Activated CD8-positive, alpha-beta memory T cell treated with anti-CD3 and anti-CD28 coated beads, Interleukin-2, amount 50 U/mL, for 24 hours (primary cell): ENCODE measurements at regions not wholly inside any gene's neighbourhood (a gene's known extent, or its start where the extent isn't known, plus 50 kb on each side); places are given as distances from the start of the nearest gene placed in this dataset.
"Not testable (repeated sequence)": the region's sequence is repeated elsewhere in the genome, so short reads cannot be mapped to it uniquely, and the experiment has no call there.

ENCODE experiments used
- DNase-seq: peaks from one replicate; pipeline ENCODE4 v3.0.0-alpha.2; 2020; ENCODE audit errors: extremely low read depth

DNA sequence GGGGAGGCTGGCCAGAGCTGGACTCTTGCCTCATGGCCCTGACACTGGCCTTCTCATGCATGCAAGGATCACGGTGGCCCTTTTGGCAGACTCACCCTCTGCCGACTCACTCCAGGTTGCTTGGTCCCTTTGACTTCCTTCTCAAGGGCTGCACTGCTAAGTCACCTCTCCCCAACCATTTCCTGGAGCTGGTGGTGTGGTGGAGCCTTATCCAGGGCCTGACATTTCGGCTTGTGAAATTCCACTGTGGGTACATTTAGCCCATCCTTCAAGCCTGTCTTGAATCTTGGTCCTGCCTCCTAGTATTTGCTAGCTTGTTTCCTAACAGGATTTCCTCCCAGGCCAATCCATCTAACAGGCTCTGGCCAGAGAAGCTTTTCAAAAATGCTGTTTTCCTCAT, 52.6 kb upstream of the JUN start:
- DNase-seq: no peak

DNA sequence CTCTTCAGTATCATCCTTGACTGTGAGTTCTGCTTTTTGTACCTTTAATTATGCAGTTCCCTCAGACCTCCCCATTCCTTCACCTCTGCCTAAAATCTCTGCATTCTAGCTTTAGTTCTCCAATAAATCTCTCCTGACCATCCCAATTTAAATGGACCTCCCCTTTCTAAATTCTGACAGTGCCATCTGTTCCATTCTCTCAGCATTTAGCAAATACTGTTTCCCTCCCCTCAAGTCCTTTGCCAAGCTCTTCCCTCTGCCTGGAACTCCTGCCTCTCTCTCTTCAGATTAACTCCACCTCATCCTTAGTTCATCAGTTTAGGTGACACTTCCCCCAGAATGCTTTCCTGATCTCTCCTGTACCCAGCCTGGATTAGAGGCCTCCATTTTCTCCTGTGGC, 54.0 kb upstream of the JUN start:
- DNase-seq: no peak

DNA sequence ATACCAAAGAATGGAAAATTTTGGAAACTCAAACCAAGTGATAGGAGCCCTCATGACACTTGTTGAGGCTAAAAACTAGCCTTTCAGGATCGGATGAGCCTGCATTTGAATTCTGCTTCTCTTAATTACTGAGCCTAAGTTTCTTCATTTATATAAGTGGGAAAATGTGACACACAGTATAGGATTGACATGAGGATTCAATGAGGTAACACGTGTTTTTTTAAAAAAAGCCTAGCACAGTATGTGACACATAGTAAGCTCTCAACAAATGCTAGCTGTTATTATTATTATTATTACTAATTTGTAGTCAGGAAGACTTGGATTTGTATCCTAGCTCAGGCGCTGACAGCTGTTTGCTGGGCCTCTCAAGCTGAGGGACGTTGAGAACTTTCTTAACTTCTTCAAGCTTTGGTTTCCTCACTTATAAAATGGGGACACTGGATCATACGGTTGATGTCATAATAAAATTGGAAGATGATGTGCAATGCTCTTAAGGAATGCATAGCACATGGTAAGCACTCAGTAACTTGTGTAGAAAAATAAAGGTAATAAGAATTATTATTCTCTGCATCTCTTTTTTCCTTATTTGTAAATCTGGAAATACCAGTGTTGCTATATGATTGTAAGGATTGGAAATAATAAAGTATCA, 55.4 kb upstream of the JUN start:
- no peak for DNase-seq

DNA sequence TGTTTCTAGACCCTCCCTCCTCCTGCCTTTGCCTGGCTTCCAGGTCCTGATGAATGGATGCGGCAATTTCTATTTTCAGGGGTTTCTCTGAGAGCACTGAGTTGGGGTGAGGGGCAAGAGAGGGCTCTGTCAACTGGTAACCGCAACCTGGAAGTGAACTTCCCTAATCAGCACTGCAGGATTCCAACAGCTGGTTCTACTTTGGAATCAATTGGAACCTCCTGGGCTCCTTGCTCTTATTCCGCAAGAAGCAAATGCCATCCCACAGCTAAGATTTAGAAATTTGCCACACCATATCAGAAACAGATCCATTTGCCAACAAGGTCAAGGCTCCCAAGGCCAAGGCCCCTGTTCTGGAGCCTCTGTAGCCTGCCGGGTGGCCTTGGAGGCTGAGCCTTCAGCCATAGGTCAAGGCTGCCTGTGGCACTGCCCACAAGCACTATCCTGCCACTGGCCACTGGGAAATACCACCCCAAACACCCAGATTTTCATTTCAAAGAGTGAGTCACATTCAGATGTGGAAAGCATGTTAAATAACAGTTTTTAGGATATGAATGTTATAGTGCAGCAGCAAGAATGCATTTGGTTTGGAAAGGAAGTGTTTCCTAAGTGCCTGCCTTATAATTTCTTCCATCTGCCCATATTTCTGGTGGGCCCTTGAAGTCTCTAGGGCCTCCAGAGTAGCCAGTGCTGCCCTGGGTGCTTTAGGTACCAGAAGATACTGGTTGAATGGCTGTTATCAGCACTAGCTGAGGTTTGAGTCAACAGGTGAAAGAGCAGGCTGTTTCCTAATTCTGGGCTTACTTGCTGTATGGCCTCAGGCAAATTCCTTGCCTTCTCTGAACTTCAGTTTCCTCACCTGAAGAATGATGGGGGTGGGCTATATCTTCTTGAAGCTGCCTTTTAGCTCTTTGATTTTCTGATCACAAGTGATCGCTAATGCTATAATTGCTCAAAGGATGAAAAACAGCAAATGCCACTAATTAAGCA, 56.3 kb upstream of the JUN start:
- DNase-seq: no peak

DNA sequence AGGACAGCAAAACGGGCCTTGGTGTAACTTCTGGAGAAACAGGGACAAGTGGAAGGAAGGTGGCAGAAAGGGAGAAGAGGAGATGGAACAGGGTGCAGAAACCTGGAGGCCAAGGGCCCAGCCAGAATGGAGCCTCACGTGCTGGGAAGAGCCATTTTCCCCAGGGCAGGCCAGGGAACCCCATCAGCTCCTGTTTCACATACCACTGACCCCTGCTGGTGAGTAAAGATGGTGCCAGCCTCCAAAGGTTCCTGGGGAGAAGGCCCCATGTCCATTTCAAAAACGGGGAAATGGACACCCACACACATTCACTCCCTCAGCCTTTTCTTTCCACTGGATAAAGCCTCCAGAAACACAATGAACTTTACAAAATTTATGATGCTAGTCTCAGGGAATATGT, 57.6 kb upstream of the JUN start:
- DNase-seq: no peak

DNA sequence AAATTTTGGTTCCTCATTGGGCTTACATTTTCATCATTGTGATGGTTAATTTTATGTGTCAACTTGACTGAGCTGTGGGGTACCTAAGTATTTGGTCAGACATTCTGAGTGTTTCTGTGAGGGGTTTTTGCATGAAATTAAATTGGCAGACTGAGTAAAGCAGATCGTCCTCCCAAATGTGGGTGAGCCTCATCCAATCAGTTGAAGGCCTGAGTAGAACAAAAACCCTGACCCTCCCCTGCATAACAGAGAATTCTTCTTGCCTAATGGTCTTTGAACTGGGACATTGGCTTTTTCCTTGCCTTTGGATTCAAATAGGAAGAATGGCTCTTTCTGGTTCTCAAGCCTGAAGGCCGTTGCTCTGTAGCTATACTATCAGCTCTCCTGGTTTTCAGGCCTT, 59.1 kb upstream of the JUN start:
- no peak for DNase-seq

DNA sequence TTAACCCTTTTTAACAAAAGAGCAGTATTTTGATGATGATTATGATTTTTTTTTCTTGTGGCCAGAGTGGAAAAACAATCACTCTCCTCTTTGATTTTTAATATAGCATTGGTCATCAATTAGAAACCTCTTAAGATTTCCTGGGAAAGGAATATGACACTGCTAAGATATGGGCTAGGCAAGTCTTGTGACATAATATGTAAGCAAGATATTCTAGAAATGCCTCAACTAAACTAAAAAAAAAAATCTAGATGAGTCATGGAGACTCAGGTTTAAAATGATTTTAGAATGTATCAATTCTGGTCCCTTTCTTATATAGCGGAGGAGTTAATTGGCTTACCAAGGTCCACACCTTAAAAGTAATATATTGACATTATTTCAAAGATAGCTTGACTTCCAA, 60.3 kb upstream of the JUN start:
- no peak for DNase-seq

DNA sequence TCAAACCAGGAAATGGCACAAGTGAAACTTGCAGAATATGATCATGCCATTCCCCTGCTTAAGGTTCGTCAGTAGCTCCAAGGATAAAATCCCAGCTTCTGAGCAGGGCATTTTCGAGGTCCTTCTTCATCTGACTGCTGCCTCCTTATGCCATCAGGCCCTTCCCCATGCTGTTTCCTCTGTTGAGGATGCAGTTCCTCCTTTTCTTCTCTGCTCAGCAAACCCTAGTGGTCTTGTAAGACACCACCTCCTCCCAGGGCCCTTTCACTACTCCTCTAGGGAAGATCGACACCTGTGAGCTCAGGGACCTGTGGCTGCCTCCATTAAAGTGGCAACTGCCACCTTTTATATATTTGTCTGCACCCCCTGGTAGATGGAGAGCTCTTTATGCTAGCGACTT, 62.1 kb upstream of the JUN start:
- DNase-seq: no peak

DNA sequence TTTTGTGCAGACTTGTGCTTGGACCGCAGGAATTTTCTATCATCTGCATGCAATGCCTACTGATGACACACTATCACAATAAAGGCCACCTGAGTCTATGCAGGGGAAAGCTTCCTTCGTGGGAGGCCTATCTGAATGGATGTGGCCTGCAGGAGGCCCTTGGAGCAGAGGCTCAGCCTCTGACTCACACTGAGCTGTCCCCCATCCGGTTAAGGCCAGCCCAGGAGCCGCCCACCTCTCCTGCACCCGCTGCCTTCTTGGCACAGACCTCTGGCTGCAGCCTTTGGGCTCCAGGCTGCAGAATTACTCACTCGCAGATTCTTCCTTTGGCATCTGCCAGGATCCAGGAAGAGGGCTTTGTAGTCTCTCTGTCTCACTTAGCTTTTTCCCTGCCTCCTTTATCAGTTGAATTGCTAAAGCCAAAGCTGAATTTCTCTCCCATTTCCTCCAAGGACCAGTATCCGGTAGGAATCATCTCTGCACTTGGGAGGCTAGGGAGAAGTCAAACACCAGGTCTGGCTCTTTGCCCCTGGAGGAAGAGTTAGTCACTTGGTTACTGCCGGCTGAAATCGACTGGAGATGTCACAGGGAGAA, 65.1 kb upstream of the JUN start:
- no peak for DNase-seq

DNA sequence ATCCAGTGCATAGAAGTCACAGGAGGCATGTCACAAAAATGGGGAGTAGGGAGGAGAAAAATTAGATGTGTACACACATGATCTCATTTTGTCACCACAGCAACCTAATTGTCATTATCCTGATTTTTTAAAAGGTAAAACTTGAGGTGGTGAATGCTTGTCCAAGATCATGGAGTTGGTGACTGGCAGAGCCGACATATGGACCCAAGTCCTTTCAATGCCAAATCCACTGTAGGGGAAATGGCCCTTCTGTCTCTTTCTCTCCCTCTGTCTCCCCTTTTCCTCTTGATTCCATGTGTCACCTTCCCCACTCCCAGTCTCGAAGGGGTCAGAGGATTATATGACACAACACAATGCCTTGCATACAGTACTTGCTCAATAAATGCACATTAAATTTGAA, 65.7 kb upstream of the JUN start:
- no peak for DNase-seq

DNA sequence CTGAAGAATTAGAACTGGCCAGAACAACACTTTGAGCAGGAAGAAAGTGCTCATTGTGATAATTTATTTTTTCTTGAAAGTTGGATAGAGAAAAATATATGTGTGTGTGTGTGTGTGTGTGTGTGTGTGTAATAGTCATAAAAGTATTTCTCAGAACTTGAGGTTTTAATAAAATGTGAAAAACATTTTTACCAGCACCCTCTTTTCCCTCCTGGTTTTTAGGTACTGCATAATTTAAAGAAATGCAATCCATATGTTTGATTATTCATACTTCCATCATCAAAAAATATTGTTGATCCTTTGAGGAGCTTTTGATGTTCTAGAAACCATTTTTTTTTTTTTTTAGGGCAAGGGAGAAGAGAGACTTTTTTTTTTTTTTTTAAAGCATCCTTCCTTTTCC, 66.8 kb upstream of the JUN start:
- no peak for DNase-seq

DNA sequence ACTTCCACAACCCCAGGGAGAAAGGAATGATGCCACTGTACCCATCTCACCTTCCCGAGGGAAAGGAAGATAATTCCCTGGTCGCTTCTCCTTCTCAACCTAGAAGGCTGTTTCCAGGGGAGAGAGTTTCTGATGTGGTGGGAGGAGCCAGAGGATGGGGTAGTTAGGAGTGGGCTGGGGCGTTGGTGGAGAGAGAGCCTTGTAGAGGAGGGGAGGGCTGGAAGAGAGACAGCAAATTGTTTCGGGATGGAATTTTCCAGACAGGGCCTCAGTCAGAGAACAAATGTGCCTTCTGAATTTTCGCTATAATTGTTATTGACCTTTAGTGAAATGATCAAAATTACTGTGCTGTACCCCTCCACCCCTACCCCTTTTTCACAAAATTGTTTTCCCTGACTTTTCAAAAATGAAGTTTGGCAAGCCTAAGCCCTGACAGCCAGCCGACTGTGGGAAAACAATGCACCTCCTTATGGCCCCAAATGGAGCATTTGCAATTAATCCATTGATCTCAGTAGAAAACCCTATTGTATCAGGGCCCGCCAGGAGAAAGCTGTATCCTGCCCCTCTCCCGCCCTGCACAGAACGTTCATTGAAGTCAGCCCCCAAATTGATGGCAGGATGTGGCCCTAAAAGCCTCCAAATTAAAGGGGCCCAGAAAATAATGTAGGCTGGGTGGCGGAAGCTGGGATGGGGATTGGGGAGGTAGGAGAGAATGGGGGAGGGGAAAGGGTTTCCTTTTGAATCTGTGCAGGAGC, 69.1 kb upstream of the JUN start:
- DNase-seq: no peak

DNA sequence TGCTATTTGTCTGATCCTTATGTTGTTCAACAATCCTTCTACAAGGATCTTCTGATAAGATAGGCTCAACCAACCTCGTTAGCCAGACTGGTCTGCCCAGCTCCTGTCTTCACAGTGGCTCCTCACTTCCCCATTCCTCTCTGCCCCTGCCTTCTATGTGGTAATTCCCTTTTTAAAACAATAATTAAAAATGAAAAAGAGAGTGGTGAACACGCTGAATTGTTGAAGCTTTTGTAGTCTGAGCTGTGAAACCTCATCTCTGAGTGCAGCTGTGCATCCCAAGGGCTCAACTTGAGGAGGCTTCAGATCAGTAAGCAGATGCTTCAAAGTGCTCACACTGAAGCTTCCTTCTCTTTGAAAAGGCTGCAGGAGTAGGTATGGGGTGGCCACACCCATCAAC, 70.7 kb upstream of the JUN start:
- no peak for DNase-seq

DNA sequence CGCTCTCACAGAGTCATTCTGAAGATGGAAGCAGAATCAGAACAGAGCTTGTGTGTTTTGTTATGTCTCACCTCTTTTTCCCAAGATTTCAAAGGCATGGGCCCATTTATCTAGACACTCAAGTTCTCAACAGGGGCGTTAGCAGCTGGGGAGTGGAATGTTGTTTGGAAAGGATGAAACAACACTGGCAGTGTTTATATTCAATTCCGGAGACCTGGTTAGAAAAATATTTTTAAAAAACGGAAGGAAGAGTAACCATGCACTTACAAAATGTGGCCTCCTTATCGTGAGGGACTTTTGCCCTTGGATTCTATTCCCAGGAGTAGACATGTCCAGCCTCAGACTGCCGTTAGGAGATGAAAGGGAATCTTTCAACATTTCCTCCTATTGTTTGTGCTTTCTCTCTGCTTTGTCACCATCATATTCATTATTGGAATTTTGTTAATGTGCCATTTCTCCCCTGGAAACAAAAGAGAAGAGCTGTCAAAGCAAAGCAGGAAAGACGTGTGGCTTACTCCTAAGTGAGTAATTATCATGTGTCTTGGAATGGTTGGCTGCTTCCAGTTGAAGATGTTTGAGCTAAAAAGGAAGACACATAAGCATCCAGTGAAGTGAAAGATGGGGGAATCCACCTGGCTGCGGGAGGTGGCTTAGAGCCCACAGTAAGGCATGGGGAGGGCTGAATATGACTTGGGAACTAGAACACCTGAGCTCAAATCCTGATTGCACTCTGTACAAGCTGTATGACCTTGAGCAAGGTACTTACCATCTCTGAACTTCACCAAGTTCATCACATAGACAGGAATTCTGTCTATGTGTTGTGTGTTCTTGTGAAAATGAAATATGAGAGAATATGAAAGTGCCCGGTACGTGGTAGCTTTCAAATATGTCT, 71.7 kb upstream of the JUN start:
- no peak for DNase-seq

DNA sequence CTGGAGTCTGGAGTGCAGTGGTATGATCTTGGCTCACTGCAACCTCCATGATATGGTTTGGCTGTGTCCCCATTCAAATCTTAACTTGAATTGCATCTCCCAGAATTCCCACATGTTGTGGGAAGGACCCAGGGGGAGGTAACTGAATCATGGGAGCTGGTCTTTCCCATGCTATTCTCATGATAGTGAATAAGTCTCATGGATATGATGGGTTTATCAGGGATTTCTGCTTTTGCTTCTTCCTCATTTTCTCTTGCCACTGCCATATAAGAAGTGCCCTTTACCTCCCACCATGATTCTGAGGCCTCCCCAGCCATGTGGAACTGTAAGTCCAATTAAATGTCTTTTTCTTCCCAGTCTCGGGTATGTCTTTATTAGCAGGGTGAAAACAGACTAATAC, 72.4 kb upstream of the JUN start:
- not testable (repeated sequence) for DNase-seq

DNA sequence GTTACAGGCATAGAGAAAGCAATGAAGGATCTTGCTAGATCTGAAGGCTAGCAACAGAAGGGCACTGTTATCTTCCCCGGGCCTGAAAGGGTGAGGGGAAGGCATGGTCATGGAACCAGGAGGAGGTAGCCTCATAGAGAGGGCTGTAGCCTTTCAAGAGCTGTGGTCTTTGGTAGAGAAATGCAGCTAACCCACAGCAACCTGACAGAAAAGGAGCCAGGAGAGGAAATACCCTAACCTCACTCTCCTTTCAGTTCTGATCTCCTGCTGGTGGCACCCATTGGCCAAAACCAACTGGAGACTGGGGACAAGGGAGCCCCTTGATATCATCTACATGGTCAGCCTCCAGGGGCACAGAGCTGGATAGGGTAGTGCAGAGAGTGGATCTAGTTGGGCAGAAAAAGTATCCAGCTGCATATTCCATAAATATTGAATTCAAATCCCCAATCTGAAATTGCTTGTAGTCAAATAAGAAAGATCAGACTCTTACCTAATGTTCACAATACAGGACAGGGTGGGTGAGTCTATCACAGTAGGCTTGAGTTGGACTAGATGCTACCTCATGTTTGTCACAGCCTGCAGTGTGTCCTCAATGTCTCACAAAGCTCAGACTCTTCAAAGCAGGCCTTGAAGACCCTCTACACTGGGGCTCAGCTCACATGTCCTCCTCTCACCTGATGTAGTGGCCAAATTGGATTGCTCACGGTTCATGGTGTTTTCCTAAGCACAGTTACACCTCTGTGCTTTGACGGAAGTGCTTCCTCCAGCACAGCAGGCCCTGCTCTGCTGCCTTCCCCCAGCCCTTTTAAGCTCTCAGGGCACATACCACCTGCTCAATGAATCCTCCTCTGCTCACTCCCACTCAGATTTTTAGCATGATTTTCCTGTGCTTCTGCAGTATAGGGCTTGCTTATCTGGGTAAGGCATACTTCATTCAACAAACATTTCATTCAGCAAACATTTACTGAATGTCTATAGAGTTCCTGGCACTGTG, 74.1 kb upstream of the JUN start:
- DNase-seq: no peak

DNA sequence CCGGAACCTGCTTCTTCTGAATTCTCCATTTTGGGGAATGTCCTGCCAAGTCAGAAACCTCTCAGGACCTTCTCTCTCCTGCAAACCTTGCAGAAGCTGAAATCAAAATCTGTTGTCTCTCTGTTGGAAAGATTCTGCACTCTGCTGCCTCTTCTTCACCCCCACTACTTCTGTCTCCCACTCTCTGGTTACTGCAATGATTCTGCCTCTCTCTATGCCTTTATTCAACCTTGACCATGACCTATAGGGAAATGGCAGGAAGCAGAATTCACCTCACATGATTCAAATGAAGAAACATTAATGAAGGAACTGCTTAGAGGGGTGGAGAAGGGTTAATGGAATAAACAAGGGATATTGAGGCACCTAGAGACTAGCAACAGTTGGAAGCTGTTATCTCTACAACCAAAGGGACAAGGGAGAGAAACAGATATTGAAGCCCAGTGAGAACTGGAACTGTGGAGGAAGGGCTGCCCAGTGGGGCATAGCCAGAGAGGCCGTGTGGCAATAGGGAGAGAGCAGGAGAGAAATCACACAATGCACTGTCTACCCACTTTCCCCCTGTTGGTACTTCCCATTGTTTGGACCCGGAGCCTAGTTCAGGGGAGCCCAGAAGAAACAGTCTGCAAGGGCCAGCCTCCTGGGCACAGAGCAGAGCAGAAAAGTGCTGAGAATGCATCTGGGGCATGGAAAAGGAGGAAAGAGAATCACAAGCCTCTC, 76.1 kb upstream of the JUN start:
- DNase-seq: no peak

DNA sequence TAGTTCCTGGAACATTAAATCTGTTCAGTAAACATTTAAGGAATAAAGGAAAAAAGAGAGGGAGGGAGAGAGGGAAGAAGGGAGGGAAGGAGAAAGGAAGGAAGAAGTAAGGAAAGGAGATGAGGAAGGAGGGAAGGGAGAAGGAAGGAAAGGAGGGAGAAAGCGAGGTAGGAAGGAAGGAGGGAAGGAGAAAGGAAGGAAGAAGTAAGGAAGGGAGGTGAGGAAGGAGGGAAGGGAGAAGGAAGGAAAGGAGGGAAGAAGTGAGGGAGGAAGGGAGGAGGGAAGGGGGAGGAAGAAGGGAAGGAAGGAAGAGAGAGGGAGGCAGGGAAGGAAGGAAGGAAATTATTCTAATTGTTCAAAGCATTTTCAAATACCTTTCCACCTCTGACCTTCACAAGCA, 77.2 kb upstream of the JUN start:
- DNase-seq: no peak

DNA sequence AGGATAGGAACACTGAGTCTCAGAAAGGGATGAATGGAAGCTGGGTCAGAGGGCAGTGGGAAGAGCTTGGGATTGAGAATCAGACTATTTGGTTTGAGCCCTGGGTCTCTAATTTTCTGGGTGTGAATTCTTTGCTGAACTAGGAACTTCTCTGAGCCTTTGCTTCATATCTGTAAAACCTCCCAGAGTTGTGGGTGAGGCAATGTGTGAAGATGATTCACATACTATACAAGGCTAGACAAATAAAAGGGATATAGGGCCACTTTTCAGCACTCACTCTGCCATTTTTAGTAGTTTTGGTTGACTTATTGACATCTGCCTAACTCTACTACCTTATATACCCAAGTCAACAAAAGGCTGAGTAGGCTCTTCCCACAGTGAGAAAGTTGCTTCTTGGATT, 77.7 kb upstream of the JUN start:
- DNase-seq: no peak
